Naive thymus-derived CD4-positive, alpha-beta T cell (primary cell): ENCODE measurements at regions not wholly inside any gene's neighbourhood (a gene's known extent, or its start where the extent isn't known, plus 50 kb on each side); places are given as distances from the start of the nearest gene placed in this dataset.

Experiments used
- ATAC-seq: fragments of 150-1000 bp; cut with Tn5 transposase; 2 replicates; pipeline ENCODE4 v1.10.0; 2021; ENCODE audit warnings: mild to moderate bottlenecking, moderate library complexity
- CTCF ChIA-PET: fragments of 350-600 bp; sonication (Branson Sonifier 250); formaldehyde crosslinking; loops from one replicate; lab custom pipeline; 2021; ENCODE audit warnings: antibody characterized with exemption; lab: Charles Lee
- POLR2A ChIA-PET: fragments of 350-600 bp; sonication (Branson Sonifier 250); formaldehyde crosslinking; loops from one replicate; lab custom pipeline; 2021; ENCODE audit warnings: antibody characterized with exemption, inconsistent platforms; lab: Charles Lee
- DNase-seq, 9 donors: peaks; one replicate each; pipeline versions ENCODE4 v3.0.0 to v3.0.0-alpha.2; 2020 to 2022; ENCODE audit warnings: mixed read lengths in 1 of 9
- H3K27ac ChIP-seq: one replicate; pipeline ENCODE4 v1.7.0; 2013; ENCODE audit warnings: mild to moderate bottlenecking, low read depth, low read length, moderate library complexity
- H3K27me3 ChIP-seq, 2 donors: one replicate each; pipeline ENCODE4 v1.7.0; 2013; ENCODE audit warnings: low read length in 2 of 2, mild to moderate bottlenecking in 2 of 2, moderate library complexity in 2 of 2; ENCODE audit not compliant: control insufficient read depth in 2 of 2, insufficient read depth in 2 of 2
- H3K36me3 ChIP-seq, 3 experiments: 1 replicate in 2 of 3; 2 replicates in 1 of 3; pipeline ENCODE4 v1.7.0; 2013; ENCODE audit warnings: low read length in 3 of 3, mild to moderate bottlenecking in 3 of 3, moderate library complexity in 1 of 3; ENCODE audit not compliant: insufficient read depth in 3 of 3, control insufficient read depth in 2 of 3
- H3K4me1 ChIP-seq, 2 donors: one replicate each; pipeline ENCODE4 v1.7.0; 2013; ENCODE audit warnings: low read length in 2 of 2, mild to moderate bottlenecking in 2 of 2, moderate library complexity in 1 of 2; ENCODE audit not compliant: control insufficient read depth in 2 of 2, insufficient read depth in 2 of 2
- H3K4me3 ChIP-seq: 2 replicates; pipeline ENCODE4 v1.7.0; 2013; ENCODE audit warnings: mild to moderate bottlenecking, low read length
- H3K9me3 ChIP-seq, 3 experiments: 1 replicate in 2 of 3; 2 replicates in 1 of 3; pipeline ENCODE4 v1.7.0; 2013; ENCODE audit warnings: low read length in 3 of 3; ENCODE audit not compliant: control insufficient read depth in 2 of 3
- H3K27ac Mint-ChIP-seq, 9 donors: one replicate each; pipeline ENCODE4 v1.8.0; 2020 to 2022; ENCODE audit warnings: mixed read lengths in 9 of 9, mild to moderate bottlenecking in 8 of 9, moderate library complexity in 5 of 9, inconsistent platforms in 2 of 9
- H3K27me3 Mint-ChIP-seq, 5 donors: one replicate each; pipeline ENCODE4 v1.8.0; 2021 to 2022; ENCODE audit warnings: mixed read lengths in 5 of 5, mild to moderate bottlenecking in 1 of 5
- H3K36me3 Mint-ChIP-seq, 5 donors: one replicate each; pipeline ENCODE4 v1.8.0; 2020 to 2022; ENCODE audit warnings: mixed read lengths in 5 of 5, mild to moderate bottlenecking in 3 of 5, inconsistent platforms in 1 of 5
- H3K4me1 Mint-ChIP-seq, 7 donors: one replicate each; pipeline ENCODE4 v1.8.0; 2020 to 2022; ENCODE audit warnings: mixed read lengths in 7 of 7, mild to moderate bottlenecking in 3 of 7, inconsistent platforms in 1 of 7
- H3K4me3 Mint-ChIP-seq, 10 donors: one replicate each; pipeline ENCODE4 v1.8.0; 2020 to 2022; ENCODE audit warnings: mild to moderate bottlenecking in 10 of 10, mixed read lengths in 10 of 10, moderate library complexity in 6 of 10, inconsistent platforms in 2 of 10
- H3K9me3 Mint-ChIP-seq, 11 donors: one replicate each; pipeline ENCODE4 v1.8.0; 2020 to 2022; ENCODE audit warnings: mixed read lengths in 11 of 11, mild to moderate bottlenecking in 4 of 11, inconsistent platforms in 1 of 11, moderate library complexity in 1 of 11
- intact Hi-C, 2 donors: fragments of 100-400 bp; cut with micrococcal nuclease; formaldehyde crosslinking; loops; one replicate each; pipeline ENCODE4 v1.15.1; 2023

- POLR2A ChIA-PET: no interaction called here
- intact Hi-C loops: no loop called here
- no peak for ATAC-seq
Measured at GRCh38 chr1:232690285-232690935, 60.5 kb upstream of the SIPA1L2 start.

GRCh38 chr1:232694475-232694874, 64.5 kb upstream of the SIPA1L2 start:
- CTCF ChIA-PET: no interaction called here
- Mint-ChIP-seq H3K4me1 (no peaks in the 10 kb centered on the region), H3K9me3 (peaks cover 0 to 2% (median 0%) of the 10 kb centered on the region in 11 donors), H3K4me3 (no peak overlapping the region), H3K36me3 (no peaks in the 10 kb centered on the region), H3K27me3 (peaks cover 5 to 29% (median 10%) of the 10 kb centered on the region in 5 donors), H3K27ac (no peak overlapping the region)
- Histone ChIP-seq H3K4me1 (no peaks in the 10 kb centered on the region), H3K4me3 (no peak overlapping the region), H3K27me3 (peaks cover 0 to 2% of the 10 kb centered on the region in 2 donors), H3K27ac (no peak overlapping the region), H3K36me3 (no peaks in the 10 kb centered on the region), H3K9me3 (no peaks in the 10 kb centered on the region)
- ATAC-seq: no peak
- POLR2A ChIA-PET: no interaction called here
- intact Hi-C loops: no loop called here
- no peak for DNase-seq

More at GRCh38 chr1:232690285-232690935, 60.5 kb upstream of the SIPA1L2 start:
- H3K27me3 ChIP-seq: peaks cover 0 to 3% of the 10 kb centered on the region in 2 donors
- Mint-ChIP-seq H3K4me3 (no peak overlapping the region), H3K36me3 (no peaks in the 10 kb centered on the region), H3K4me1 (no peaks in the 10 kb centered on the region), H3K9me3 (peaks cover 0 to 4% (median 0%) of the 10 kb centered on the region in 11 donors), H3K27ac (no peak overlapping the region), H3K27me3 (peaks cover 5 to 31% (median 12%) of the 10 kb centered on the region in 5 donors)
- H3K27ac ChIP-seq: no peak overlapping the region
- H3K9me3 ChIP-seq: no peaks in the 10 kb centered on the region
- H3K4me1 ChIP-seq: no peaks in the 10 kb centered on the region
- no peak overlapping the region for H3K4me3 ChIP-seq
- DNase-seq: no peak
- H3K36me3 ChIP-seq: no peaks in the 10 kb centered on the region
- CTCF ChIA-PET: no interaction called here

- no peak overlapping the region for H3K4me3 ChIP-seq
- no peaks in the 10 kb centered on the region for H3K27me3 ChIP-seq
- no peak for DNase-seq
- intact Hi-C loops: no loop called here
- no peaks in the 10 kb centered on the region for H3K4me1 ChIP-seq
- H3K36me3 ChIP-seq: no peaks in the 10 kb centered on the region
- Mint-ChIP-seq H3K27me3 (peaks cover 3 to 21% (median 10%) of the 10 kb centered on the region in 5 donors), H3K4me1 (no peaks in the 10 kb centered on the region), H3K27ac (no peak overlapping the region), H3K36me3 (no peaks in the 10 kb centered on the region), H3K9me3 (no peaks in the 10 kb centered on the region), H3K4me3 (no peak overlapping the region)
- ChIA-PET POLR2A (no interaction called here), CTCF (no interaction called here)
- no peaks in the 10 kb centered on the region for H3K9me3 ChIP-seq
- no peak for ATAC-seq
- H3K27ac ChIP-seq: no peak overlapping the region
Measured at GRCh38 chr1:232695621-232696385, 65.9 kb upstream of the SIPA1L2 start.

- H3K27me3 Mint-ChIP-seq: peaks cover 1 to 17% (median 10%) of the 10 kb centered on the region in 5 donors
- H3K4me1 ChIP-seq: no peaks in the 10 kb centered on the region
- CTCF ChIA-PET: no interaction called here
- no peaks in the 10 kb centered on the region for H3K36me3 ChIP-seq
- H3K36me3 Mint-ChIP-seq: no peaks in the 10 kb centered on the region
- no peak overlapping the region for H3K4me3 ChIP-seq
- no peak for DNase-seq
- H3K4me3 Mint-ChIP-seq: no peak overlapping the region
- no peak overlapping the region for H3K27ac Mint-ChIP-seq
- H3K4me1 Mint-ChIP-seq: no peaks in the 10 kb centered on the region
- POLR2A ChIA-PET: no interaction called here
- no peak for ATAC-seq
- no peak overlapping the region for H3K27ac ChIP-seq
- no peaks in the 10 kb centered on the region for H3K27me3 ChIP-seq
- H3K9me3 Mint-ChIP-seq: no peaks in the 10 kb centered on the region
- no peaks in the 10 kb centered on the region for H3K9me3 ChIP-seq
- intact Hi-C loops: no loop called here
Measured at GRCh38 chr1:232696466-232696865, 66.5 kb upstream of the SIPA1L2 start.

- Mint-ChIP-seq H3K27ac (no peak overlapping the region), H3K4me3 (no peak overlapping the region), H3K27me3 (peaks cover 0 to 14% (median 6%) of the 10 kb centered on the region in 5 donors), H3K4me1 (no peaks in the 10 kb centered on the region), H3K36me3 (no peaks in the 10 kb centered on the region), H3K9me3 (no peaks in the 10 kb centered on the region)
- Histone ChIP-seq H3K4me3 (no peak overlapping the region), H3K4me1 (no peaks in the 10 kb centered on the region), H3K27me3 (no peaks in the 10 kb centered on the region), H3K36me3 (no peaks in the 10 kb centered on the region), H3K27ac (no peak overlapping the region), H3K9me3 (no peaks in the 10 kb centered on the region)
- ATAC-seq: no peak
- intact Hi-C loops: no loop called here
- POLR2A ChIA-PET: no interaction called here
- DNase-seq: no peak
- CTCF ChIA-PET: no interaction called here
Measured at GRCh38 chr1:232697187-232697822, 67.4 kb upstream of the SIPA1L2 start.

GRCh38 chr1:232699814-232700213, 69.9 kb upstream of the SIPA1L2 start:
- CTCF ChIA-PET: no interaction called here
- no peak overlapping the region for H3K4me3 Mint-ChIP-seq
- DNase-seq: no peak
- H3K9me3 Mint-ChIP-seq: no peaks in the 10 kb centered on the region
- Histone ChIP-seq H3K9me3 (no peaks in the 10 kb centered on the region), H3K4me1 (no peaks in the 10 kb centered on the region), H3K36me3 (no peaks in the 10 kb centered on the region), H3K27me3 (no peaks in the 10 kb centered on the region), H3K4me3 (no peak overlapping the region), H3K27ac (no peak overlapping the region)
- no peak for ATAC-seq
- no peaks in the 10 kb centered on the region for H3K36me3 Mint-ChIP-seq
- peaks cover 0 to under 1% (median 0%) of the 10 kb centered on the region in 7 donors for H3K4me1 Mint-ChIP-seq
- H3K27ac Mint-ChIP-seq: no peak overlapping the region
- H3K27me3 Mint-ChIP-seq: peaks cover 0 to 11% (median 3%) of the 10 kb centered on the region in 5 donors
- intact Hi-C loops: no loop called here
- POLR2A ChIA-PET: no interaction called here
